HG03045 (cell line): ENCODE measurements at regions not wholly inside any gene's neighbourhood (a gene's known extent, or its start where the extent isn't known, plus 50 kb on each side); places are given as distances from the start of the nearest gene placed in this dataset.

Experiments
- ATAC-seq: cut with Tn5 transposase; IDR thresholded peaks from one replicate; pipeline ENCODE4 v1.9.1; 2021; ENCODE audit warnings: mild to moderate bottlenecking, moderate library complexity; ENCODE audit not compliant: unreplicated experiment

- ATAC-seq = no peak
These were observed 1588.5 kb downstream of the BRINP3 start for GRCh38 chr1:188889166-188889565.

GRCh38 chr1:188891958-188892357 lies 1585.7 kb downstream of the BRINP3 start:
- no peak for ATAC-seq

GRCh38 chr1:188895611-188896010 lies 1582.1 kb downstream of the BRINP3 start:
- ATAC-seq = no peak

GRCh38 chr1:188903241-188903640 lies 1574.4 kb downstream of the BRINP3 start:
- no peak for ATAC-seq

GRCh38 chr1:188904201-188904600 lies 1573.5 kb downstream of the BRINP3 start:
- ATAC-seq = no peak

GRCh38 chr1:188906921-188907641 lies 1570.6 kb downstream of the BRINP3 start:
- ATAC-seq = no peak

- ATAC-seq = no peak
These were observed 1547.3 kb downstream of the BRINP3 start for GRCh38 chr1:188930382-188930781.

GRCh38 chr1:188931506-188931905 lies 1546.2 kb downstream of the BRINP3 start:
- ATAC-seq = no peak

GRCh38 chr1:188937965-188938551 lies 1539.6 kb downstream of the BRINP3 start:
- ATAC-seq = no peak

- no peak for ATAC-seq
These were observed 1535.7 kb downstream of the BRINP3 start for GRCh38 chr1:188941986-188942385.

GRCh38 chr1:188949701-188950100 lies 1528.0 kb downstream of the BRINP3 start:
- no peak for ATAC-seq

- no peak for ATAC-seq
These were observed 1519.1 kb downstream of the BRINP3 start for GRCh38 chr1:188958461-188959115.

- no peak for ATAC-seq
These were observed 1490.8 kb downstream of the BRINP3 start for GRCh38 chr1:188986745-188987417.

- ATAC-seq = no peak
These were observed 1489.1 kb downstream of the BRINP3 start for GRCh38 chr1:188988589-188988988.

GRCh38 chr1:188991221-188991930 lies 1486.3 kb downstream of the BRINP3 start:
- no peak for ATAC-seq

- no peak for ATAC-seq
These were observed 1469.8 kb downstream of the BRINP3 start for GRCh38 chr1:189007824-189008223.

- no peak for ATAC-seq
These were observed 1456.1 kb downstream of the BRINP3 start for GRCh38 chr1:189021577-189021976.

GRCh38 chr1:189022015-189022414 lies 1455.6 kb downstream of the BRINP3 start:
- no peak for ATAC-seq

- no peak for ATAC-seq
These were observed 1450.2 kb downstream of the BRINP3 start for GRCh38 chr1:189027512-189027911.

- ATAC-seq = no peak
These were observed 1444.5 kb downstream of the BRINP3 start for GRCh38 chr1:189033169-189033568.

GRCh38 chr1:189036628-189037027 lies 1441.0 kb downstream of the BRINP3 start:
- ATAC-seq = no peak
